Small intestine (tissue), 7 donors: ENCODE measurements at regions not wholly inside any gene's neighbourhood (a gene's known extent, or its start where the extent isn't known, plus 50 kb on each side); places are given as distances from the start of the nearest gene placed in this dataset.

Experiments used
- DNase-seq, 2 donors: peaks; one replicate each; pipeline versions ENCODE4 v3.0.0 to v3.0.0-alpha.2; 2013
- FAIRE-seq: peaks from 2 replicates; lab custom pipeline; 2012; peaks lifted over from hg19 to GRCh38; lab: Jason Lieb, UNC
- H3K27ac ChIP-seq, 3 donors: one replicate each; pipeline ENCODE4 v1.5.1; 2013; ENCODE audit warnings: low read length in 2 of 3, mild to moderate bottlenecking in 2 of 3, control low read depth in 1 of 3, inconsistent platforms in 1 of 3, low read depth in 1 of 3, moderate library complexity in 1 of 3
- H3K27me3 ChIP-seq, 3 donors: one replicate each; pipeline ENCODE4 v1.6.1; 2013; ENCODE audit warnings: low read length in 3 of 3, inconsistent platforms in 1 of 3; ENCODE audit not compliant: control insufficient read depth in 3 of 3, insufficient read depth in 3 of 3
- H3K36me3 ChIP-seq, 3 donors: one replicate each; pipeline ENCODE4 v1.6.1; 2013; ENCODE audit warnings: low read length in 3 of 3, inconsistent platforms in 1 of 3, low read depth in 1 of 3, mild to moderate bottlenecking in 1 of 3, moderate library complexity in 1 of 3; ENCODE audit not compliant: control insufficient read depth in 3 of 3, insufficient read depth in 2 of 3
- H3K4me1 ChIP-seq, 3 donors: one replicate each; pipeline ENCODE4 v1.6.1; 2013; ENCODE audit warnings: low read length in 2 of 3, inconsistent platforms in 1 of 3, low read depth in 1 of 3, mild to moderate bottlenecking in 1 of 3, moderate library complexity in 1 of 3; ENCODE audit not compliant: control insufficient read depth in 3 of 3, insufficient read depth in 2 of 3
- H3K4me3 ChIP-seq, 3 donors: one replicate each; pipeline ENCODE4 v1.5.1; 2013; ENCODE audit warnings: low read length in 3 of 3, control low read depth in 1 of 3, inconsistent platforms in 1 of 3, low read depth in 1 of 3, mild to moderate bottlenecking in 1 of 3, moderate library complexity in 1 of 3
- H3K9me3 ChIP-seq, 2 donors: one replicate each; pipeline ENCODE4 v1.6.1; 2013; ENCODE audit warnings: low read depth in 1 of 2, low read length in 1 of 2; ENCODE audit not compliant: control insufficient read depth in 2 of 2, insufficient read depth in 1 of 2
- WGBS, 3 donors: extraction: QIAGEN DNeasy Blood & Tissue Kit; methylation state at CpG; one replicate each; pipeline ENCODE4 v1.1.7; 2013; 5-methylcytosine and 5-hydroxymethylcytosine counted together
- donor health status: healthy with polysubstance abuse.
- donor health status: control.
- donor health status: control.
- donor health status: Bipolar disorder and iron deficiency.
- donor health status: healthy.

- no peaks in the 10 kb centered on the region for H3K36me3 ChIP-seq
- 22 to 67% (median 45%) methylated on average over 1 of the region's 1 CpG for WGBS, 3 donors
- H3K4me1 ChIP-seq: no peaks in the 10 kb centered on the region
- H3K27ac ChIP-seq: no peak overlapping the region
- FAIRE-seq (no peak), DNase-seq (no peak)
- H3K9me3 ChIP-seq: no peaks in the 10 kb centered on the region
- no peaks in the 10 kb centered on the region for H3K27me3 ChIP-seq
- no peak overlapping the region for H3K4me3 ChIP-seq
These were observed 428.1 kb downstream of the FLRT2 start for GRCh38 chr14:85958069-85958468.

GRCh38 chr14:85953265-85953664 is 423.3 kb downstream of the FLRT2 start:
- Histone ChIP-seq H3K27ac (no peak overlapping the region), H3K4me1 (no peaks in the 10 kb centered on the region), H3K4me3 (no peak overlapping the region), H3K36me3 (no peaks in the 10 kb centered on the region), H3K9me3 (no peaks in the 10 kb centered on the region), H3K27me3 (no peaks in the 10 kb centered on the region)
- FAIRE-seq (no peak), DNase-seq (no peak)
- WGBS, 3 donors: 68 to 84% (median 71%) methylated on average over 3 of the region's 3 CpGs

- no peak for FAIRE-seq
These were observed 418.2 kb downstream of the FLRT2 start for GRCh38 chr14:85948153-85948552.

GRCh38 chr14:85947461-85948139 is 417.7 kb downstream of the FLRT2 start:
- H3K36me3 ChIP-seq: no peaks in the 10 kb centered on the region
- WGBS, 3 donors: 49 to 58% (median 51%) methylated on average over 4 of the region's 4 CpGs
- no peak overlapping the region for H3K4me3 ChIP-seq
- no peak overlapping the region for H3K27ac ChIP-seq
- no peaks in the 10 kb centered on the region for H3K27me3 ChIP-seq
- FAIRE-seq: no peak
- no peak for DNase-seq
- no peaks in the 10 kb centered on the region for H3K4me1 ChIP-seq
- no peaks in the 10 kb centered on the region for H3K9me3 ChIP-seq

More at GRCh38 chr14:85948153-85948552, 418.2 kb downstream of the FLRT2 start:
- Histone ChIP-seq H3K4me1 (no peaks in the 10 kb centered on the region), H3K36me3 (no peaks in the 10 kb centered on the region), H3K27me3 (no peaks in the 10 kb centered on the region), H3K27ac (no peak overlapping the region), H3K4me3 (no peak overlapping the region), H3K9me3 (no peaks in the 10 kb centered on the region)
- DNase-seq: no peak
- WGBS, 3 donors: 53 to 76% (median 69%) methylated on average over 4 of the region's 4 CpGs

GRCh38 chr14:85943192-85943591 is 413.2 kb downstream of the FLRT2 start:
- DNase-seq (no peak), FAIRE-seq (no peak)
- WGBS, 3 donors: 86 to 97% (median 96%) methylated on average over 1 of the region's 1 CpG

GRCh38 chr14:85934886-85935254 is 404.9 kb downstream of the FLRT2 start:
- H3K27me3 ChIP-seq: no peaks in the 10 kb centered on the region
- FAIRE-seq (no peak), DNase-seq (peak in 1 of 2 donors; percentile 1)
- peak overlapping the region; percentile 4 to 35 (median 35) for H3K4me3 ChIP-seq
- H3K27ac ChIP-seq: peak overlapping the region in 1 of 3 donors; percentile 90
- peaks cover 0 to 17% of the 10 kb centered on the region in 2 donors for H3K9me3 ChIP-seq
- 53 to 61% (median 54%) methylated on average over 3 of the region's 3 CpGs for WGBS, 3 donors
- H3K36me3 ChIP-seq: no peaks in the 10 kb centered on the region
- no peaks in the 10 kb centered on the region for H3K4me1 ChIP-seq

More at GRCh38 chr14:85943192-85943591, 413.2 kb downstream of the FLRT2 start:
- H3K4me3 ChIP-seq: no peak overlapping the region
- H3K4me1 ChIP-seq: no peaks in the 10 kb centered on the region
- H3K9me3 ChIP-seq: peaks cover 0 to 9% of the 10 kb centered on the region in 2 donors
- H3K36me3 ChIP-seq: no peaks in the 10 kb centered on the region
- H3K27me3 ChIP-seq: no peaks in the 10 kb centered on the region
- H3K27ac ChIP-seq: no peak overlapping the region

- peak; percentile 9 to 63 for DNase-seq
- no peaks in the 10 kb centered on the region for H3K36me3 ChIP-seq
- H3K9me3 ChIP-seq: peaks cover 0 to 21% of the 10 kb centered on the region in 2 donors
- FAIRE-seq: no peak
- WGBS, 3 donors: 50 to 61% (median 59%) methylated on average over 12 of the region's 12 CpGs
- H3K4me3 ChIP-seq: peak overlapping the region; percentile 4 to 35 (median 35)
- no peaks in the 10 kb centered on the region for H3K27me3 ChIP-seq
- H3K27ac ChIP-seq: peak overlapping the region in 1 of 3 donors; percentile 90
- no peaks in the 10 kb centered on the region for H3K4me1 ChIP-seq
These were observed 404.4 kb downstream of the FLRT2 start for GRCh38 chr14:85934123-85934885.

- Histone ChIP-seq H3K36me3 (no peaks in the 10 kb centered on the region), H3K27ac (no peak overlapping the region), H3K4me1 (no peaks in the 10 kb centered on the region), H3K4me3 (no peak overlapping the region), H3K27me3 (no peaks in the 10 kb centered on the region), H3K9me3 (peaks cover 0 to 8% of the 10 kb centered on the region in 2 donors)
- FAIRE-seq (no peak), DNase-seq (no peak)
- 58 to 75% (median 61%) methylated on average over 3 of the region's 3 CpGs for WGBS, 3 donors
These were observed 391.3 kb downstream of the FLRT2 start for GRCh38 chr14:85921241-85921640.
